Ovary (tissue), 3 donors: ENCODE measurements at regions not wholly inside any gene's neighbourhood (a gene's known extent, or its start where the extent isn't known, plus 50 kb on each side); places are given as distances from the start of the nearest gene placed in this dataset.

Experiments used
- POLR2A ChIP-seq: fragments of 450-650 bp; IDR thresholded peaks from one replicate; pipeline ENCODE4 v1.6.1; 2017; ENCODE audit warnings: antibody characterized with exemption, mild to moderate bottlenecking, moderate library complexity
- TF ChIP-seq, protein P1 (sequence below), 3 donors: fragments of 450-650 bp in 2 of 3; fragments of 200-600 bp in 1 of 3; IDR thresholded peaks; one replicate each; pipeline versions ENCODE4 v1.5.1 to v1.8.0; 2016 to 2022; ENCODE audit warnings: antibody characterized with exemption in 3 of 3, mild to moderate bottlenecking in 1 of 3
- donor health status: DM: no; HTN: no; CAD: no.

DNA sequence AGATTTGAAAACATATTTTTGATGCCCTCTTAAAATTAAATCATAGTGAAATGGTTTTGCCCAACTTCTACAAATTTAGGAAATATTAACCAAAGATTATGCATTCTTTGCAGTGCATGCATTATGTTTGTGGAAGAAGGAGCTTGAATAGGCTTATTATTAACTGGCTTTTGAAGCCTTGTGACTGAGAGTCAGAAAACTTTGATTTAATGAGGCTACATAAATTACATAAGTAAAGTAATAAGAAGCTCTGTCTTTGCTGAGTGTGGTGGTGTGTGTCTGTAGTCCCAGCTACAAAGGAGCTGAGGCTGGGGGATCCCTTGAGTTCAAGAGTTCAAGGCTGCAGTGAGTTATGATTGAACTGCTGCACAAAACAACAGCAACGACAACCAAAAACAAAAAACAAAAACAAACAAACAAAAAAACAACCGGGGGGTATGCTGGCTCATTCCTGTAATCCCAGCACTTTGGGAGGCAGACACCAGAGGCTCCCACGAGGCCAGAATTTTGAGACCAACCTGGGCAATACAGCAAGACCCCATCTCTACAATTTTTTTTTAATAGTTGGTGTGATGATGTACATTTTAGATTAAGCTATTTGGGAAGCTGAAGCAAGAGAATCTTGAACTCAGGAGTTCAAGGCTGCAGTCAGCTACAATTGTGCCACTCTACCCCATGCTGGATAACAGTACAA is 57.0 kb upstream of the LRRTM4 start:
- TF ChIP-seq POLR2A: no peak
- TF ChIP-seq, protein P1, sequence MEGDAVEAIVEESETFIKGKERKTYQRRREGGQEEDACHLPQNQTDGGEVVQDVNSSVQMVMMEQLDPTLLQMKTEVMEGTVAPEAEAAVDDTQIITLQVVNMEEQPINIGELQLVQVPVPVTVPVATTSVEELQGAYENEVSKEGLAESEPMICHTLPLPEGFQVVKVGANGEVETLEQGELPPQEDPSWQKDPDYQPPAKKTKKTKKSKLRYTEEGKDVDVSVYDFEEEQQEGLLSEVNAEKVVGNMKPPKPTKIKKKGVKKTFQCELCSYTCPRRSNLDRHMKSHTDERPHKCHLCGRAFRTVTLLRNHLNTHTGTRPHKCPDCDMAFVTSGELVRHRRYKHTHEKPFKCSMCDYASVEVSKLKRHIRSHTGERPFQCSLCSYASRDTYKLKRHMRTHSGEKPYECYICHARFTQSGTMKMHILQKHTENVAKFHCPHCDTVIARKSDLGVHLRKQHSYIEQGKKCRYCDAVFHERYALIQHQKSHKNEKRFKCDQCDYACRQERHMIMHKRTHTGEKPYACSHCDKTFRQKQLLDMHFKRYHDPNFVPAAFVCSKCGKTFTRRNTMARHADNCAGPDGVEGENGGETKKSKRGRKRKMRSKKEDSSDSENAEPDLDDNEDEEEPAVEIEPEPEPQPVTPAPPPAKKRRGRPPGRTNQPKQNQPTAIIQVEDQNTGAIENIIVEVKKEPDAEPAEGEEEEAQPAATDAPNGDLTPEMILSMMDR (IDR thresholded peaks at IDR 0.05): no peak
